KG1 (cell line): ENCODE measurements at regions not wholly inside any gene's neighbourhood (a gene's known extent, or its start where the extent isn't known, plus 50 kb on each side); places are given as distances from the start of the nearest gene placed in this dataset.
"Not testable (repeated sequence)": the region's sequence is repeated elsewhere in the genome, so short reads cannot be mapped to it uniquely, and the experiment has no call there.

Experiments used
- DNase-seq: peaks from one replicate; lab custom pipeline; 2025; lab: John Stamatoyannopoulos, UW

- not testable (repeated sequence) for DNase-seq
These were observed 52.5 kb upstream of the CCDC71L start for GRCh38 chr7:106713452-106713851.

- DNase-seq = not testable (repeated sequence)
These were observed 53.9 kb upstream of the CCDC71L start for GRCh38 chr7:106714590-106715442.

- no peak for DNase-seq
These were observed 54.8 kb upstream of the CCDC71L start for GRCh38 chr7:106715730-106716129.

- no peak for DNase-seq
These were observed 56.4 kb upstream of the CCDC71L start for GRCh38 chr7:106717254-106717954.

GRCh38 chr7:106717955-106718871 lies 57.3 kb upstream of the CCDC71L start:
- DNase-seq = peak; percentile 25

- no peak for DNase-seq
These were observed 59.7 kb upstream of the CCDC71L start for GRCh38 chr7:106720641-106721040.

- no peak for DNase-seq
These were observed 61.1 kb upstream of the CCDC71L start for GRCh38 chr7:106721816-106722785.

- DNase-seq = no peak
These were observed 62.4 kb upstream of the CCDC71L start for GRCh38 chr7:106723398-106723797.

GRCh38 chr7:106729720-106730385 lies 68.9 kb upstream of the CCDC71L start:
- no peak for DNase-seq

- no peak for DNase-seq
These were observed 70.2 kb upstream of the CCDC71L start for GRCh38 chr7:106731187-106731586.

- no peak for DNase-seq
These were observed 70.9 kb upstream of the CCDC71L start for GRCh38 chr7:106731646-106732444.

- DNase-seq = no peak
These were observed 74.7 kb upstream of the CCDC71L start for GRCh38 chr7:106735637-106736036.

GRCh38 chr7:106736123-106736507 lies 75.2 kb upstream of the CCDC71L start:
- DNase-seq = no peak

- DNase-seq = no peak
These were observed 75.7 kb upstream of the CCDC71L start for GRCh38 chr7:106736508-106737201.

- no peak for DNase-seq
These were observed 76.2 kb upstream of the CCDC71L start for GRCh38 chr7:106737202-106737562.

GRCh38 chr7:106740806-106741205 lies 79.8 kb upstream of the CCDC71L start:
- DNase-seq = no peak

- DNase-seq = no peak
These were observed 83.7 kb upstream of the CCDC71L start for GRCh38 chr7:106744563-106745091.

GRCh38 chr7:106747301-106747700 lies 86.3 kb upstream of the CCDC71L start:
- DNase-seq = not testable (repeated sequence)

GRCh38 chr7:106747804-106748203 lies 86.8 kb upstream of the CCDC71L start:
- no peak for DNase-seq
